ENCODE measurements at regions not wholly inside any gene's neighbourhood (a gene's known extent, or its start where the extent isn't known, plus 50 kb on each side); places are given as distances from the start of the nearest gene placed in this dataset.
"Not testable (repeated sequence)": the region's sequence is repeated elsewhere in the genome, so short reads cannot be mapped to it uniquely, and the experiment has no call there.

DNA sequence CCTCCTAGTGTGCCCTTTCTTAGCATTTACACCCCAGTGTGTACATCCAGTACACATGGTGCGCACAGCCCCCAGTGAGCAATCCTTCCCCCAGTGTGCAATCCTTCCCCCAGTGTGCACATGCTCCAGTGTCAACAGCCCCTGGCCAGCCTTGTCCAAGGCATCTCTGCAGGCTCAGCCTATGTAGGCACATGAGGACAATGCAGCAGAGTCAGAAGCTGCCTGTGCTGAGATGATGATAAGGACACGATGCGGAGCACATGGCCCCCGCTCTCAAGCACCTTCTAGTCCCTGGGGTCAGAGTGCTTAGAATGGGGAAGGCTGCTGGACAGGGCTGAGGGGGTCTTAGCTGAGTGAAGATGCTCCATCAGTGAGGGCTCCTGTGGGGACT is 69.8 kb downstream of the GADD45G start:
- DNase-seq, result no peak

DNA sequence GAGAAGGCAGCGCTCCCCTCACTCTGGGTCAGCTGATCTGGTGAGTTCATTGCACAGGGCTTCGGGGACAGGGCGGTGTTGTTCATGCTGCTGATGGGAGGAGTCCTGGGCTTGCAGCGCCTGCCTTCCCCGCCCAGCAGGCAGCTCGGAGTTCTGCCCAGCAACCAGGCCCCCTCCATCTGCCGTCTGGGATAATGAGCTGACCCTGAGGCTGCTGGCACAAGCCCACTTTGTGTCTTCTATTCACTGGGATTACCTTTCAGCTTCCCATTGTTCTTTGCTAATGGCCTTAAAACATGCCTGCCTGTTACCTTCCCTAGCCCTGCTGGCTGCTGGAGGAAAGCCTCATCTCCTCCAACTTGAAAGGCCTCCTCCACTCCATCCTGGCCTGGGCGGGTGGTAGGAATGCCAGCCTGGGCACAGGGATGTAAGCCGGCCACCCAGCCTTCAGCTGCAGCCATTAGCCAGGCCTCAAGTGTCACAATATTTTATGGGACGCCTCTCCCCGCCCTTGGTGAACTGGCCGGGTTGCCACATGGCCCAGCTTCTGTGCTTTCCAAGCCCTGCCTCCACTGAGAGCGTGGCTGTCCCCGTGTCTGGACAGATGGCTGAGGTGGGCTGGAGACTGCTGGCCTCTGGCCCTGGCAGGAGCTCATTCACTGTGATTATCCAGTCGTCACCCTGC is 70.4 kb downstream of the GADD45G start:
- no peak for DNase-seq

DNA sequence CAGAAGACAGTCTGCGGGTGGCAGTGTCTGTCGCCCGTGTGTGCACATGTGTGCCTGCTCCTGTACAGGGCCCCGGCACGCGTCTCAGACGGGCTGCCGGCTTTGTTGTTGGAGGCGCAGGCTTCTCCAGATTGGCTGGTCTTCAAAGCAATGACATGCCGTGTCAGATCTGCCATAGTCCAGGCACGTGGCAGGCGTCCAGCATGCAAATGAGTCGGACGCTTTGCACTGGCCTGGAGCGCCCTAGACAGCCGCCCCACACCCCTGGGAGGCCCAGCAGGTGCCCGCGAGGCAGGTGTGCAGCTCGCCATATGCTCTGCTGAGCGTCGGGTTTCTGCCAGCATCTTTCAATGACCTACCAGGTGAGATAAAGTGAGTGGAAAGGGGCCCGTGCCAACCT is 71.5 kb downstream of the GADD45G start:
- DNase-seq, result no peak

DNA sequence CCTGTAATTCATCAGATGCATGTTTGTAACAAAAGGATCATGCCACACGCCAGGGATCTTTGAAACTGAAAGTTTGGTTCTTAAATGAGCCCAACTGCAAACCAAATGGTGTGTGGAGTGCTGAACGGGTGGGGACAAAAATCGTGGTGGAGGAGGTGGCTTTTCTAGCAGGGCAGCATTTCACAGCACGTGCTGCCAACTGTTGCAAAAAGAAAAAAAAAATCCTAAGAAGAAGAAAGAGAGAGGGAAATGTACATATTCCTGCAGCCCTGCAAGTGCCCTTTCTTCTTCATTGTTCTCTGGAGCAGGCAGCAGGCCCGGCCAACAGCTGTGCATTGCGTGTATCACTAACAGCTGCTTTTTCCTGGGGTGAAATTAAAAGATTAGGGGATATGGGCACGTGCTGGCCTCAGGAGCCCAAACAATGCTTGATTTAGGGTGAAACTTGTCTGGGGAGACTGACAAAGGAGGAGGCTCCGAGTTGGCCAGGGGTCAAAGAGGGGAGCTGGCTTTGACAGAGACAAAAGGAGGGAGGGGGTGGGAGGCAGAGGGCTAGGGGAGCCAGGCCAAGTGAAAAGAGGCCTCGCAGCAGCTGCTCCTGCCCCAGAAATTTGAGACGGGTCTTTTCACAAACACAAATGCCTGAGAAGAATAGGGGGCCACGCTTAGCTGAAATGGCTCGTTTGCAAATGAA is 73.0 kb downstream of the GADD45G start:
- no peak for DNase-seq

DNA sequence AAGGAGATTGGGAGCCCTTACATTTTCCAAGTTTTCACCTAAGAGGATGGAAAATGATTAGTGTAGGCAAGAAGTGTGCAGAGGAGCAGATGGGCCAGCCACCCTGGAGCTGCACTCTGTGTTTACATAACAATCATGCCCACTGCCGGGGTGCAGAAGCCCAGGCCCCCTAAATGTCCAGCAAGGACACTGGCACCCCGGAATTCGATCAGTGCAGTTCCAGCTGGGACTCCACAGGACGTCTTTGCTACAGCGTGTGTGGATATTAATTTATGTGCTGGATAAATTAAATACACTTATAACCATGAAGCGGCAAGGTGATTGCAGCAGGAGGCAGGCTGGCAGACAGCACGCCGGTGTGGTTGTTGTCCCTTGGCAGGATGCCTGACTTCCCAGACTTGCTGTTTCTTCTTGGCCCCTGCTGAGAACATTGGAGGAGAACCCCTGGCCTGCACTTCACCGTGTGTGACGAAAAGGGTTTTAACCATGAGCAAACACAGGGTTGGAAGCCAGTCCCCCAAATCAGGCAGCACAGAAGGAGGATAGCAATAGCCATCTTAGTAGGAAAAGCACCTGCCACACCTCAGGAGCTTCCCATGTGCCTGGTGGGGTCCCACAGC is 73.7 kb downstream of the GADD45G start:
- DNase-seq, result no peak

DNA sequence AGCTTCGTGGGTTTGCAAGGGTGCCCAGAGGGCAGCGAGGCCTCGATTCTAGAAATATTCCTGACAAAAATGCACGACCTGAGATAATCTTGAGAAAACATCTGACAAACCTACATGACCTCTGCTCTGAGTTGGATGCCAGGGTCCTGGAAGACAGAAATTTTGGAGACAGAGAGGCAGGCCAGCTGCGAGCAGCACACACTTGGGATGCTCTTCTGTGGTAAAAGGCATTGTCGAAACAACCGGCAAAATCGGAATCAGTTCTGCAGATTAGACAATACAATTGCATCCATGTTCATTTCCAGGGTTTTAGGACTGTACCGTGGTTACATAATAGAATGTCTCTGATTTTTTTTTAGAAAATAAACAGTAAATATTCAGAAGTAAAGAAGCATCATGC is 74.2 kb downstream of the GADD45G start:
- DNase-seq, result no peak

DNA sequence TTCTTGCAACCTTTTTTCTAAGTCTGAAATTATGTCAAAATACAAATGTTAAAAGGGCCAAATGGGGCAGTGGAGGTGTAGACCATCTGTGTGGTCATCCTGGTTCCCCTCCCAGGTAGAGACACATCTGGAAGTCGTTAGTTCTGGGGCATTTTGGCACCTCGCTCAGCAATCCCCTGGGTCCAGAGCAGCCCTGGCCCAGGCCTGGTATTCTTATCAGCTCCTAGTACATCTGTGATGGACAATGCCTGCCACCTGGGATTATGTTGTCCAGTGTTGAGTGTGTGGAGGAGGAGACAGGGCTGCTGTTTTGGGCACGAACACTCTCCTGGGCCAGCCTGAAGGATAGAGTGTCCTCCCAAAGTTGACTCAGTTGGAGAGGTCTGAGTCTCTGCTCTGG is 74.8 kb downstream of the GADD45G start:
- DNase-seq, result no peak

DNA sequence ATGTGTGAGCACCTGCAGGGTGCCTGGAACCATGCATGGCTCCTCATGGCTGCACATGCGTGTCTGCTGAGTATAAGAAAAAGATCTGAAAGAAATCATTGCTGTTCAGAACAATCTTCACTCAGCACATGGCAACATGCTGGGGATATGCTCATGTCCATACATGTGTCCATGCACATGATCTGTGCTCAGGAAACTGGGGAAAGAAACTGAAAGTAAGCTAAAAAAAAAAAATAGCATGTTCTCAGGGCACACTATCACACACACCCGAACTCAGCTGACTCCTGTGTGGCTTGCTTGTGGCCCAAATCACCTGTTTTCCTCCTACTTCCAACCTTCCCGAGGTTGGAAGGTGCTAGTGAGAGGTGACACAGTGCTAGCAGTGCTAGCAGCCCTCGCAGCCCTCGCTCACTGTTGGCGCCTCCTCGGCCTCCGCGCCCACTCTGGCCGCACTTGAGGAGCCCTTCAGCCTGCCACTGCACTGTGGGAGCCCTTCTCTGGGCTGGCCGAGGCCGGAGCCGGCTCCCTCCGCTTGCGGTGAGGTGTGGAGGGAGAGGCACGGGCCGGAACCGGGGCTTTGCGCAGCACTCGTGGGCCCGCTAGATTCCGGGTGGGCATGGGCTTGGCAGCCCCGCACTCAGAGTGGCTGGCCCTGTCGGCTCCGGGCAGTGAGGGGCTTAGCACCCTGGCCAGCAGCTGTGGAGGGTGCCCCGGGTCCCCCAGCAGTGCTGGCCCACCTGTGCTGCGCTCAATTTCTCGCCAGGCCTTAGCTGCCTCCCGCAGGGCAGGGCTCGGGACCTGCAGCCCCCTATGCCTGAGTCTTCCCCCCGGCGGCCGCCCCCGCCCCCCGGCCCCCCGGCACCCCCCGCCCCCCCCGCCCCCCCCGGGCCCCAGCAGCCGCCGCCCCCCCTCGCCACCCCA is 76.0 kb downstream of the GADD45G start:
- DNase-seq, result no peak

DNA sequence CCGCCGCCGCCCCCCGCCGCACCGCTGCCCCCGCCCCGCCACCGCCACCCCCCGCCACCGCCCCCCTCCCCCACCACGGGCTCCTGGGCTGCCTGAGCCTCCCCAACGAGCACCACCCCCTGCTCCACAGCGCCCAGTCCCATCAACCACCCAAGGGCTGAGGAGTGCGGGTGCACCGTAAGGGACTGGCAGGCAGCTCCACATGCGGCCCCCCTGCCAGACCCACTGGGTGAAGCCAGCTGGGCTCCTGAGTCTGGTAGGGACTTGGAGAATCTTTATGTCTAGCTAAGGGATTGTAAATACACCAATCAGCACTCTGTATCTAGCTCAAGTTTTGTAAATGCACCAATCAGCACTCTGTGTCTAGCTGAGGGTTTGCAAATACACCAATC is 76.7 kb downstream of the GADD45G start:
- not testable (repeated sequence) for DNase-seq

DNA sequence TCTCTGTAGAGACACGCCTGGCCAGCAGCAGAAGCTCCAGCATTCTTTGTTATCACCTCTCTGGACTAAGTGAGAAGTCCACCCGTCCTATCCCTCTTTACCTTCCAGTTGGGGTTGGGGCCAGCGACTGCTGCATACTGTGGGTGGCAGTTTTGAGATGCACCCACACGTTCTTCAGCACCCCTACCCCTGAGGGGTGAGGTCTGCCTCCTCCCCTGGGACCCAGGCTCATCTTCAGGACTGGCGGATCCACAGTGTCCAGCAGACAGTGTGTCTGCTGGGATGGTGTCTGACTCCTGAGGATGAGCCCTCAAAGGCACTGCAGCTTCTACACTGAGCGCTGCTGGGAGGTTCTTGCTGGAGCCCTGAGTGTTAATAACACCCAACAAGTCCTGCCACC is 78.8 kb downstream of the GADD45G start:
- DNase-seq, result no peak

DNA sequence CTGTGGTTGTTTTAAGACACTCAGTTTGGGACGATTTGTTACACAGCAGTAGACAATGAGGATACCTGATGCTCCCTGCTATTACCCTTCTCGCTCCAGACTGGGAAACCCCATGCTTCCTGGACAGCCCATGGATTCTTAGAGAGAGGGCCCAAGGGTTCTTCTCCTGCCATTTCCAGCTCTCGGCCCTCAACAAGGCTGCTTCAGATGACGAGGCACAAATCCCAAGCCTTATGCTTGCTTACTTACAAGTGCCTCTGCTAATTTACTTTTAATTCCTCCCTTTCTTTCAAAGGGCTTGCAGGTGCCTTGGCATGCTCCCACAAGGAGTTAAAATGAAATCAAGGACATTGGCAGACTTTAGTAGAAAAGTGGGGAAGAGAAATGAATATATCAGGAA is 79.4 kb downstream of the GADD45G start:
- no peak for DNase-seq

DNA sequence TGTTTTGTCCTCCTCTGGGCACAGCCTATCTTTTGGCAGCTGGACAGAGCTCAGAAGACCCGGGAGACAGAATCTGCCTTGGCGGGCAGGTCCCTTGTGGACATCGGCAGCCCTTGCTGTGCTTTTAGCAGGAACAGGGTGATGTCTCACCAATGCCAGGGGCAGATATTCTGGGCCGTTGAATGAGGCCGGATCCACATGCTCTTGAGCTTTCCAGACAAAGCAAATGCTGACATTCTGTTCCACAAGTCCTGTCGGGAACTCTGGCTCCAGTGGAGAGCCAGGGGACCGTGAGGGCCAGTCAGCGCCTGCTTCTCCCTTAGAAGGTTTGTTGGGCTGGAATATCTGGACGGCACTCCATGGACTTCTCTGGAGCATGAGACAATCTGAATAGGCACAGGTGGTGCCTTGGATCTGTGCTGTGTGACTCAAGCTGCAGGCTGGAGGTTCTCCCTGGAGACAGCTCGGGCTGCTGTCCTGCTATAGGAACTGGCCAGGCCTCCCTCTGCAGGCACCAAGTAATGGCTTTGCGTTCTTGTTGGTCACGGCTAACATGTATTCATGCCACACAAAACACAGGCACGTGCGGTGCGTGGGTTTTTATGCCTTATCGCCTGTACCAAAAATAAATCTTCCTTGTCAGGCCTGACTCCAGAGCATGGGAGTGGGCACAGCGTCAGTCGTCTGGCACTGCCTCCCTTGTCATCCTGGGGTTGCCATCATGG is 80.3 kb downstream of the GADD45G start:
- no peak for DNase-seq

DNA sequence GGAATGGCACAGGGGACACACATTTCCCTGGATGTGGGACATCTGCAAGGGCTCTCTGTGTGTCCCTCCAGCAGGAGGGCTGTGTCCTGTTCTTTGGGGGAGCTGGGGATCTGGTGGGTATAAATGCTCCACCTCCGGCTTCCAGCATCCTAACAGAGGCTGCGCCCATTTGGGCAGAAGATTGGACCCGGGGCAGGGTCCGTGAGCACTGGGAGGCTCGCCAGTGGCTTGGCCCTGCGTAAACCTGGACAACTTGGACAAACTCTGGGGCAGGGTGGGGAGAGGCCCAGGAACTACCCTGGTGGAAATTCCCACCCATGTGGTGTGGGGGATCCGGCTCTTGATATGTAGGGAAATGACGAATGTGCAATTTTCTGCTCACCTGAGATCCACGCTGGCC is 80.9 kb downstream of the GADD45G start:
- no peak for DNase-seq

DNA sequence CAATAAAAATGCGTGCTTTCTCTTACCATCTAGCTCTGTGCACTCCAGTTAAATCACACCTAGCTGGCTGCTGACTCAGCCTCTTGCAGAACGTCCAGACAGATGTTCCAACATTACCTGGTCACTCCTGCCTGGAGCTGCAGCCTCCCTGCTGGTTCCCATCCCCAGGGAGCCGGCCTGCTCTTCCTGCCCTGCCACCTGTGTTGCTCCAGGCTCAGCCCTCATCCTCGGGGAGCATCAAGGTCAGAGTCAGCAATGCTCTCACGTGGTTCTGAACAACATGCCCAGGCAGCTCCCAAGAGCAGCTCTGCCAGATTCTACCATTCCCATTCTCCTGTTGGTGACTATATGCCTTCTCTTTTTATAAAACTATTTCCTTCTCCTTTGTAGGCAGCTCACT is 81.3 kb downstream of the GADD45G start:
- no peak for DNase-seq

DNA sequence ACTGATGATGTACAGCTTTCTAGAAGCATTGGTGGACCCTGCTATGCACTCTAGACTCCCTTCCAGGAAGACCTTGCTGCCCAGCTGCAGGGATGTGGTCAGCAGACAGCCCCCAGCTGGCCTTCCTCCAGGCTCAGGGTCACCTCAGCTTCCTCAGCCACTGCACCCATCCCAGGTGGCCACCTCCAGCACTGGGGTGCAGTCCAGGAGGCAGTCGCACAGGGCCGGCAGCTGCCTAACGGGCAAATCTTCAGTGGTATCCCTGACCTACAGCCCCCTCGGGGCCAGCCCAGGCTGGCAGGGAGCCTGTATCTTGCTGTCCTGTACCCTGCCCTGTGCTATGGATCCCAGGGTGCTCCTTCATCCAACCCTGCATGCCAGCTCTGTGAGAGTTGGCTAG is 81.8 kb downstream of the GADD45G start:
- no peak for DNase-seq

DNA sequence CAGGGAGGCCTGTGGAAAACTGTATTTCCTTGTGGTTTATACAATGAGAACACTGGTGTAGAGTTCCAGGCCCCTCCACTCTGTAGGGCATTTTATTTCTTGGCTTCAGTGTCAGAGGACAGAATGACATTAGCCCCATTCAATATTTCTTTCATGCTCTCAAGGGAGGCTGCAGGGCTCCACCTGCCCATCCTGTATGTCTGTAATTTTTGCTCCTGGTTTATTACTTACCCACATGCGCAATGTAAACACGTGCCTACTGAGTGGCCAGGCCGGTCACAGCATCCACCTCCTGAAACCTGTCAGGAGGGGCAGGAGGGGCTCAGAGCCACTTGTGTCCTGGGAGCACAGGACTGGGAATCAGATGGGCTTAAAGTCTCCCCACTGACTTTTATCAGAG is 82.4 kb downstream of the GADD45G start:
- no peak for DNase-seq

DNA sequence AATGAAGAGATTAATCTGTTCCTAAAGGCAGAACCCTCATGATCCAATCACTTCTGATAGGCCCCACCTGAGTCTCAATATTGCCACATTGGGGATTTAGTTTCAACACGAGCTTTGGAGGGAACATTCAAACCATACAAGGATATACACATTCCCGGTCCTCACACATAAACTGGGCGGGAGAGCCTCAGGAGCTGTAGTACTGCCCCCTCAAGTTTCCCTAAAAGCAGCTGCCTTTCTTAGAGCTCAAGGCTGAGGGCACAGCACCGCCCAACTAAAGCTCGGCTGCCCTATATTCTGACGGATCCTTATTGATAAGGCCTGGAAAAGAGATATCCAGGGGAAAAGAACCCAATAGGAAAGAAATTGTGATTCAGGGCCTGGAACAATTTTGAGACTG is 83.0 kb downstream of the GADD45G start:
- no peak for DNase-seq

DNA sequence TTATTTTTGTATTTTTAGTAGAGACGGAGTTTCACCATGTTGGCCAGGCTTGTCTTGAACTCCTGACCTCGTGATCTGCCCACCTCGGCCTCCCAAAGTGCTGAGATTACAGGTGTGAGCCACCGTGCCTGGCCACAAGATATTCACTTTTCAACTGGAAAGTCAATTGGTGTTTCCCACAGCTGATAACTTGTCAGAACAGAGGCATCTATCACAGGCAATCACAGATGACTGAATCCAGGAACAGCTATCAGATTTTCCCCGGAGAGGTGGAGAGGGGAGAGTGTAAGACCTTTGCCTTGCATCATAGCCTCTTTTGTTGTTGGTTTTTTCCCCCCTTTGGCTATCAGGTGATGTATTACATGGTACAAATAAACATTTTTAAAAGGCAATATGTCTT is 84.5 kb downstream of the GADD45G start:
- DNase-seq, result not testable (repeated sequence)

DNA sequence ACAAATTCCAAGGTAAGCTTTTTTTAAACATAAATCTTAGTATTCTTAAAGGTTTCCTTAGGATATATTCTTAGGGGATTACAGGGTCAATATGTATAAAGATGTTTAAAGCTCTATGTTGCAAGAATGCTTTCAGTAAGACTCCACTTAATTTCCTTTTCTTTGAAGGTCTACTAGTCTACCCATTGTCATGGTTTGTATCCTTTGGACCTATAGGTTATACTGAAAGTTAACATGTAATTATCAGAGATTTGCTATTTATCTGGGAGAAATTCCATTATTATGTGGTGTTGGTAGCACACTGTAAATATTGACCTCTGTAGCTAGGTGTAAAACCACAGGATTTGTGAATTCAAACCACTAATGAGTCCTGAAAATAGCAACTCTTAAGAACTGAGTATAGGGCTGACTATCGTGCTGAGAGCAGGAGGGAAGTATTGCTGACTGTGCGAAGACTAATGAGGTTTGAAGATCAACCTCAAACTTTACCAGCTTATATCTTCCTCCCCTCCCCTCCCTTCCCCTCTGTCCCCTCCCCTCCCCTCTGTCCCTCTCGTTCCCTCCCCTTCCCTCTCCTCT is 85.6 kb downstream of the GADD45G start:
- no peak for DNase-seq

DNA sequence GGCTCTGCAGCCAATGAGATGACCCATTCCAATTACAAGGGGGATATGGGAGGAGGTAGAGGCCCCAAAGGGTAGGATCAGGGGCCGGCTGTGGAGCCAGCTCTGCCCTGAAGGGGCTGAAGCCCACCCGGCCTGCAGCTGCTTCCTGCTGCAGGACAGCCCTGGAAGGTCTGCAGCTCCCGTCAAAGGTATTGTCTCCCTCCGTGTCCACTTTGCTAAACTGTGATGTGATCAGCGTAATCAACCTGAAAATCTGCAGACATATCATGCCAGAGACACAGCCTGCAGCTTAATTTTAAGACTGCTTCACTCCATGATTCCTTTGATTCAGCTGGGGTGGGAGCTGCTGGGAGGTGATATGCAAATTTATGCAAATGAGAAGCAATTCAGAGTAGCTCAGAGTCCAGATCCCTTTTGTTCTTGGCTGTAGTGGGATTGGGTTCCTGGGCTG is 90.7 kb downstream of the GADD45G start:
- DNase-seq, result no peak

DNA sequence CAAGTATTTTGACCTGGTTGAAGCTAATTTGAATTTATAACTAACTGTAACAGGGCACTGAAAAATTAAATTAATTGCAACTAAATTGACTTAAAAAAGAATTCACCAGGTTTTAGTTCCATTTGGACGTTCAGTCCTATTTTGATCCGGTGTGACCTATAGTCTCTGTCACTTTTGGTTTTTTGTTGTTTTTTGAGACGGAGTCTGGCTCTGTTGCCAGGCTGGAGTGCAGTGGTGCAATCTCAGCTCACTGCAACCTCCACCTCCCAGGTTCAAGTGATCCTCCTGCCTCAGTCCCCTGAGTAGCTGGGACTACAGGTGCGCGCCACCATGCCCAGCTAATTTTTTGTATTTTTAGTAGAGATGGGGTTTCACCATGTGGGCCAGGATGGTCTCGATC is 91.2 kb downstream of the GADD45G start:
- DNase-seq, result not testable (repeated sequence)

DNA sequence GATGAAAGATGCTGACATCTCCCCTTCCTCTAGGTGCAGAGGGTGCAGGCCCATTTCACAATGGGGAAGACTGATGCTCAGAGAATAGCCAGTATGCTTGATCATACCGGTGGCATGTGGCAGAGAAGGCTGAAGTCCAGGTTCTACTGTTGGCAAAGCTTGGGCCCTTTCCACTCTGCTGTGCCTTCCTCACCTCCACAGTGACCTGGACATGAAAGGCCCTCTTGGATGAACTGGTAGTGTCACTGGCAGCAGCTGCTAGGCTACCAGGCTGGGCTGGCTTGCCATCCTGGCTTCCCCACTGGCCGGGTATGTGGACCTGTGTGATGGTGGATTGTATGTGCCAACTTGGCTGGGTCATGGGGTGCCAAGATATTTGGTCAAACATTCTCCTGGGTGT is 92.0 kb downstream of the GADD45G start:
- no peak for DNase-seq
